ENCODE measurements at regions not wholly inside any gene's neighbourhood (a gene's known extent, or its start where the extent isn't known, plus 50 kb on each side); places are given as distances from the start of the nearest gene placed in this dataset.

- no peak for DNase-seq (ENCODE audit: insufficient read length, low spot score, missing footprints)
- Histone ChIP-seq H4K20me1 (ENCODE audit: insufficient read depth, low read length) (no peaks in the 10 kb centered on the region), H3K4me1 (ENCODE audit: insufficient read depth, low read length) (no peaks in the 10 kb centered on the region), H2AFZ (ENCODE audit: low read length) (no peak overlapping the region), H3K9me3 (ENCODE audit: low read depth, low read length) (no peaks in the 10 kb centered on the region), H3K27ac (ENCODE audit: low read depth, low read length) (no peak overlapping the region), H3K36me3 (ENCODE audit: insufficient read depth, low read length) (no peaks in the 10 kb centered on the region), H3K27me3 (ENCODE audit: insufficient read depth, low read length) (peaks cover 3% of the 10 kb centered on the region), H3K4me2 (ENCODE audit: insufficient read depth, low read length) (no peak overlapping the region), H3K4me3 (ENCODE audit: insufficient read depth, low read length) (no peak overlapping the region), H3K79me2 (ENCODE audit: insufficient read depth, low read length) (no peaks in the 10 kb centered on the region)
- TF ChIP-seq CTCF (IDR thresholded peaks at IDR 0.05; ENCODE audit: extremely low read depth, low read depth, low read length): no peak
These were observed 222.0 kb upstream of the STK26 start for GRCh38 chrX:131801066-131801465.

GRCh38 chrX:131801911-131802310 lies 221.2 kb upstream of the STK26 start:
- TF ChIP-seq CTCF (IDR thresholded peaks at IDR 0.05; ENCODE audit: extremely low read depth, low read depth, low read length): no peak
- H3K9me3 ChIP-seq (ENCODE audit: low read depth, low read length): no peaks in the 10 kb centered on the region
- peaks cover 3% of the 10 kb centered on the region for H3K27me3 ChIP-seq (ENCODE audit: insufficient read depth, low read length)
- H3K4me1 ChIP-seq (ENCODE audit: insufficient read depth, low read length): no peaks in the 10 kb centered on the region
- no peak overlapping the region for H3K4me2 ChIP-seq (ENCODE audit: insufficient read depth, low read length)
- H3K36me3 ChIP-seq (ENCODE audit: insufficient read depth, low read length): no peaks in the 10 kb centered on the region
- DNase-seq (ENCODE audit: insufficient read length, low spot score, missing footprints): no peak
- H3K4me3 ChIP-seq (ENCODE audit: insufficient read depth, low read length): no peak overlapping the region
- H3K27ac ChIP-seq (ENCODE audit: low read depth, low read length): no peak overlapping the region
- H4K20me1 ChIP-seq (ENCODE audit: insufficient read depth, low read length): no peaks in the 10 kb centered on the region
- no peaks in the 10 kb centered on the region for H3K79me2 ChIP-seq (ENCODE audit: insufficient read depth, low read length)
- H2AFZ ChIP-seq (ENCODE audit: low read length): no peak overlapping the region

- DNase-seq (ENCODE audit: insufficient read length, low spot score, missing footprints): peak; percentile 88
- Histone ChIP-seq H3K4me1 (ENCODE audit: insufficient read depth, low read length) (no peaks in the 10 kb centered on the region), H2AFZ (ENCODE audit: low read length) (peak overlapping the region; percentile 80), H3K27ac (ENCODE audit: low read depth, low read length) (no peak overlapping the region), H3K4me2 (ENCODE audit: insufficient read depth, low read length) (peak overlapping the region; percentile 73), H3K27me3 (ENCODE audit: insufficient read depth, low read length) (peaks cover 3% of the 10 kb centered on the region), H4K20me1 (ENCODE audit: insufficient read depth, low read length) (no peaks in the 10 kb centered on the region), H3K79me2 (ENCODE audit: insufficient read depth, low read length) (no peaks in the 10 kb centered on the region), H3K36me3 (ENCODE audit: insufficient read depth, low read length) (no peaks in the 10 kb centered on the region), H3K9me3 (ENCODE audit: low read depth, low read length) (no peaks in the 10 kb centered on the region), H3K4me3 (ENCODE audit: insufficient read depth, low read length) (peak overlapping the region; percentile 58)
- peak; percentile 70 for TF ChIP-seq CTCF (IDR thresholded peaks at IDR 0.05; ENCODE audit: extremely low read depth, low read depth, low read length)
These were observed 220.1 kb upstream of the STK26 start for GRCh38 chrX:131802836-131803626.

Measured in osteoblast (primary cell).